HL-60 (cell line): ENCODE measurements at regions not wholly inside any gene's neighbourhood (a gene's known extent, or its start where the extent isn't known, plus 50 kb on each side); places are given as distances from the start of the nearest gene placed in this dataset.

Experiments
- DNase-seq, 2 experiments: peaks; one replicate each; pipeline ENCODE4 v3.0.0-alpha.2; 2010 to 2020; ENCODE audit warnings: low read depth in 1 of 2, low spot score in 1 of 2
- H3K27ac ChIP-seq: fragments of 250-450 bp; sonication (Bioruptor Pico); replicated peaks from 2 replicates; pipeline ENCODE4 v1.5.1; 2020; ENCODE audit warnings: mild to moderate bottlenecking, moderate library complexity
- H3K27me3 ChIP-seq: fragments of 250-450 bp; sonication (Bioruptor Pico); 2 replicates; pipeline ENCODE4 v1.5.1; 2021; ENCODE audit warnings: mild to moderate bottlenecking, moderate library complexity; ENCODE audit not compliant: insufficient read depth, poor library complexity, severe bottlenecking
- H3K4me3 ChIP-seq: replicated peaks from 2 replicates; pipeline ENCODE4 v1.5.1; 2011; ENCODE audit warnings: mild to moderate bottlenecking, control low read depth, low read length; ENCODE audit not compliant: insufficient read depth
- CTCF ChIP-seq: IDR thresholded peaks from one replicate; pipeline ENCODE4 v1.5.1; 2011; ENCODE audit warnings: low read length, control low read depth, inconsistent platforms; ENCODE audit not compliant: insufficient read depth
- GABPA ChIP-seq: IDR thresholded peaks from 2 replicates; pipeline ENCODE4 v1.6.1; 2012; ENCODE audit warnings: low read depth
- POLR2AphosphoS5 ChIP-seq: IDR thresholded peaks from 2 replicates; pipeline ENCODE4 v1.6.1; 2012; ENCODE audit warnings: low read depth
- REST ChIP-seq: IDR thresholded peaks from 2 replicates; pipeline ENCODE4 v1.6.1; 2012; ENCODE audit warnings: low read depth; ENCODE audit not compliant: insufficient replicate concordance
- SPI1 ChIP-seq: IDR thresholded peaks from 2 replicates; pipeline ENCODE4 v1.6.1; 2012; ENCODE audit warnings: low read depth, mild to moderate bottlenecking, borderline replicate concordance

- H3K27ac ChIP-seq: no peak overlapping the region
- no peak for DNase-seq
- no peak overlapping the region for H3K4me3 ChIP-seq
- no peak for TF ChIP-seq SPI1
- no peak for TF ChIP-seq REST
- TF ChIP-seq CTCF: no peak
- no peak for TF ChIP-seq GABPA
- TF ChIP-seq POLR2AphosphoS5: no peak
- H3K27me3 ChIP-seq: no peaks in the 10 kb centered on the region
Observed at GRCh38 chr9:113649054-113649453, 185.5 kb downstream of the RGS3 start.

GRCh38 chr9:113649855-113650206 is 186.3 kb downstream of the RGS3 start:
- TF ChIP-seq REST: no peak
- TF ChIP-seq CTCF: no peak
- TF ChIP-seq POLR2AphosphoS5: no peak
- no peak for TF ChIP-seq GABPA
- Histone ChIP-seq H3K4me3 (no peak overlapping the region), H3K27me3 (no peaks in the 10 kb centered on the region), H3K27ac (no peak overlapping the region)
- DNase-seq: no peak

- Histone ChIP-seq H3K27me3 (no peaks in the 10 kb centered on the region), H3K4me3 (no peak overlapping the region), H3K27ac (no peak overlapping the region)
- TF ChIP-seq REST (no peak), GABPA (no peak), SPI1 (no peak), POLR2AphosphoS5 (no peak), CTCF (no peak)
- no peak for DNase-seq
Observed at GRCh38 chr9:113650207-113651131, 186.9 kb downstream of the RGS3 start.
